Neural progenitor cell (in vitro differentiated cells): ENCODE measurements at regions not wholly inside any gene's neighbourhood (a gene's known extent, or its start where the extent isn't known, plus 50 kb on each side); places are given as distances from the start of the nearest gene placed in this dataset.

ENCODE experiments used
- EZH2 ChIP-seq: fragments of 200-600 bp; sonication (generic); IDR thresholded peaks from 2 replicates; pipeline ENCODE4 v1.6.1; 2017; ENCODE audit warnings: antibody characterized with exemption, mild to moderate bottlenecking, moderate library complexity
- EZH2phosphoT487 ChIP-seq: fragments of 200-600 bp; sonication (generic); IDR thresholded peaks from 2 replicates; pipeline ENCODE4 v1.6.1; 2017; ENCODE audit warnings: antibody characterized with exemption
- TF ChIP-seq, protein P1 (sequence below): fragments of 200-600 bp; sonication (generic); IDR thresholded peaks from 2 replicates; pipeline ENCODE4 v1.5.1; 2017; ENCODE audit warnings: antibody characterized with exemption, mild to moderate bottlenecking

- TF ChIP-seq, protein P1, sequence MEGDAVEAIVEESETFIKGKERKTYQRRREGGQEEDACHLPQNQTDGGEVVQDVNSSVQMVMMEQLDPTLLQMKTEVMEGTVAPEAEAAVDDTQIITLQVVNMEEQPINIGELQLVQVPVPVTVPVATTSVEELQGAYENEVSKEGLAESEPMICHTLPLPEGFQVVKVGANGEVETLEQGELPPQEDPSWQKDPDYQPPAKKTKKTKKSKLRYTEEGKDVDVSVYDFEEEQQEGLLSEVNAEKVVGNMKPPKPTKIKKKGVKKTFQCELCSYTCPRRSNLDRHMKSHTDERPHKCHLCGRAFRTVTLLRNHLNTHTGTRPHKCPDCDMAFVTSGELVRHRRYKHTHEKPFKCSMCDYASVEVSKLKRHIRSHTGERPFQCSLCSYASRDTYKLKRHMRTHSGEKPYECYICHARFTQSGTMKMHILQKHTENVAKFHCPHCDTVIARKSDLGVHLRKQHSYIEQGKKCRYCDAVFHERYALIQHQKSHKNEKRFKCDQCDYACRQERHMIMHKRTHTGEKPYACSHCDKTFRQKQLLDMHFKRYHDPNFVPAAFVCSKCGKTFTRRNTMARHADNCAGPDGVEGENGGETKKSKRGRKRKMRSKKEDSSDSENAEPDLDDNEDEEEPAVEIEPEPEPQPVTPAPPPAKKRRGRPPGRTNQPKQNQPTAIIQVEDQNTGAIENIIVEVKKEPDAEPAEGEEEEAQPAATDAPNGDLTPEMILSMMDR, result no peak
- TF ChIP-seq EZH2phosphoT487 (no peak), EZH2 (no peak)
Measured at GRCh38 chr15:92810418-92811138, 89.5 kb upstream of the CHD2 start.
